ENCODE measurements at regions not wholly inside any gene's neighbourhood (a gene's known extent, or its start where the extent isn't known, plus 50 kb on each side); places are given as distances from the start of the nearest gene placed in this dataset.

DNA sequence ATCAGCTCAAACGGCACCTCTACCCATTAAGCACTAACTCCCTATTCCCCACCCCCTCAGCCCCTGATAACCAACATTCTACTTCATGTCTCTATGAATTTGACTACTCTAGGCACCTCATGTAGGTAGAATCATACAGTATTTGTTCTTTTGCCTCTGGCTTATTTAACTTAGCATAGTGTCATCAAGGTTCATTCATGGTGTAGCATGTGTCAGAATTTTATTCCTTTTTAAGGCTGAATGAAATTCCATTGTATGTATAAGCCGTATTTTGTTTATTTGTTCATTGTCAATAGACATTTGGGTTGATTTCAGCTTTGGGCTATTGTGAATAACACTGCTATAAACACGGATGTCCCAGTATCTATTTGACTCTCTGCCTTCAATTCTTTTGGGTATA lies 794.9 kb upstream of the SOX9 start:
- TF ChIP-seq, protein P1, sequence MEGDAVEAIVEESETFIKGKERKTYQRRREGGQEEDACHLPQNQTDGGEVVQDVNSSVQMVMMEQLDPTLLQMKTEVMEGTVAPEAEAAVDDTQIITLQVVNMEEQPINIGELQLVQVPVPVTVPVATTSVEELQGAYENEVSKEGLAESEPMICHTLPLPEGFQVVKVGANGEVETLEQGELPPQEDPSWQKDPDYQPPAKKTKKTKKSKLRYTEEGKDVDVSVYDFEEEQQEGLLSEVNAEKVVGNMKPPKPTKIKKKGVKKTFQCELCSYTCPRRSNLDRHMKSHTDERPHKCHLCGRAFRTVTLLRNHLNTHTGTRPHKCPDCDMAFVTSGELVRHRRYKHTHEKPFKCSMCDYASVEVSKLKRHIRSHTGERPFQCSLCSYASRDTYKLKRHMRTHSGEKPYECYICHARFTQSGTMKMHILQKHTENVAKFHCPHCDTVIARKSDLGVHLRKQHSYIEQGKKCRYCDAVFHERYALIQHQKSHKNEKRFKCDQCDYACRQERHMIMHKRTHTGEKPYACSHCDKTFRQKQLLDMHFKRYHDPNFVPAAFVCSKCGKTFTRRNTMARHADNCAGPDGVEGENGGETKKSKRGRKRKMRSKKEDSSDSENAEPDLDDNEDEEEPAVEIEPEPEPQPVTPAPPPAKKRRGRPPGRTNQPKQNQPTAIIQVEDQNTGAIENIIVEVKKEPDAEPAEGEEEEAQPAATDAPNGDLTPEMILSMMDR (IDR thresholded peaks at IDR 0.05; ENCODE audit: insufficient read depth, low read length): no peak
- no peak for TF ChIP-seq POLR2AphosphoS5 (IDR thresholded peaks at IDR 0.05; ENCODE audit: low read depth)
- TF ChIP-seq SPI1 (IDR thresholded peaks at IDR 0.05; ENCODE audit: borderline replicate concordance, low read depth): no peak

Data from HL-60 (cell line).